GM23338 (cell line): ENCODE measurements at regions not wholly inside any gene's neighbourhood (a gene's known extent, or its start where the extent isn't known, plus 50 kb on each side); places are given as distances from the start of the nearest gene placed in this dataset.

ENCODE experiments used
- EZH2 ChIP-seq: fragments of 200-600 bp; sonication (generic); IDR thresholded peaks from one replicate; pipeline ENCODE4 v1.8.0; 2017; ENCODE audit warnings: antibody characterized with exemption, mild to moderate bottlenecking, low read depth; ENCODE audit not compliant: unreplicated experiment
- EZH2phosphoT487 ChIP-seq: fragments of 200-600 bp; sonication (generic); IDR thresholded peaks from one replicate; pipeline ENCODE4 v1.8.1; 2018; ENCODE audit warnings: antibody characterized with exemption; ENCODE audit not compliant: unreplicated experiment
- JUNB ChIP-seq: IDR thresholded peaks from one replicate; pipeline ENCODE4 v1.6.1; 2016; ENCODE audit warnings: antibody characterized with exemption; ENCODE audit not compliant: unreplicated experiment
- TF ChIP-seq, protein P1 (sequence below), 2 experiments: fragments of 200-600 bp in 1 of 2; sonication (generic) in 1 of 2; conservative IDR thresholded peaks; 2 replicates each; pipeline versions ENCODE4 v1.5.1 to v1.6.1; 2016 to 2017; ENCODE audit warnings: antibody characterized with exemption in 2 of 2, low read depth in 2 of 2, mild to moderate bottlenecking in 2 of 2, moderate library complexity in 1 of 2

DNA sequence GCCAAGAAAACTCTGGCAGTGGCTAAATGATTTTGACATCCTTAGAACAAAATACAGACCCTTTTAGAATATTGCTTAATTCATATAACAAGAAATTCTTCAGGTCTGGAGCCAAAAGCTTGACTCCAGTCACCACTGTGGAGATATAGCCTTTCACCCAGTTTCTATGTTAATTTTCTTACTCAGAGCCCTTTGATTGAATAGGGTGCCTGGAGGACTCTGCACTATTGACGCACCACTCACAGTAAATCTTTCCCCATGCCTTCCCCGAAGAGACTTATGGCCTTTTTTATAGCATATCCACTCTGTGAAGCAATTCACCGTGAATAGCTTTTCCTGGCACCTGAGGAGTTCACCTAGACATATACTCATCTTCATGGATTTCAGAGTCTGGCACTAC is 613.8 kb downstream of the ZWINT start:
- TF ChIP-seq, protein P1, sequence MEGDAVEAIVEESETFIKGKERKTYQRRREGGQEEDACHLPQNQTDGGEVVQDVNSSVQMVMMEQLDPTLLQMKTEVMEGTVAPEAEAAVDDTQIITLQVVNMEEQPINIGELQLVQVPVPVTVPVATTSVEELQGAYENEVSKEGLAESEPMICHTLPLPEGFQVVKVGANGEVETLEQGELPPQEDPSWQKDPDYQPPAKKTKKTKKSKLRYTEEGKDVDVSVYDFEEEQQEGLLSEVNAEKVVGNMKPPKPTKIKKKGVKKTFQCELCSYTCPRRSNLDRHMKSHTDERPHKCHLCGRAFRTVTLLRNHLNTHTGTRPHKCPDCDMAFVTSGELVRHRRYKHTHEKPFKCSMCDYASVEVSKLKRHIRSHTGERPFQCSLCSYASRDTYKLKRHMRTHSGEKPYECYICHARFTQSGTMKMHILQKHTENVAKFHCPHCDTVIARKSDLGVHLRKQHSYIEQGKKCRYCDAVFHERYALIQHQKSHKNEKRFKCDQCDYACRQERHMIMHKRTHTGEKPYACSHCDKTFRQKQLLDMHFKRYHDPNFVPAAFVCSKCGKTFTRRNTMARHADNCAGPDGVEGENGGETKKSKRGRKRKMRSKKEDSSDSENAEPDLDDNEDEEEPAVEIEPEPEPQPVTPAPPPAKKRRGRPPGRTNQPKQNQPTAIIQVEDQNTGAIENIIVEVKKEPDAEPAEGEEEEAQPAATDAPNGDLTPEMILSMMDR (conservative IDR thresholded peaks at IDR 0.05; ENCODE audit: low read depth in 2 of 2) = no peak
- TF ChIP-seq EZH2 (no peak), EZH2phosphoT487 (no peak), JUNB (no peak)
